ENCODE measurements at regions not wholly inside any gene's neighbourhood (a gene's known extent, or its start where the extent isn't known, plus 50 kb on each side); places are given as distances from the start of the nearest gene placed in this dataset.
A peak's percentile ranks its signal among the peaks of the same experiment; 100 is the strongest.

- H3K27ac Mint-ChIP-seq (ENCODE audit: unreplicated experiment), result no peak overlapping the region
- peaks cover 4% of the 10 kb centered on the region for H3K36me3 Mint-ChIP-seq (ENCODE audit: unreplicated experiment)
- DNase-seq (ENCODE audit: extremely low spot score, unreplicated experiment), result no peak
- TF ChIP-seq CTCF (IDR thresholded peaks at IDR 0.05), result peak; percentile 46
- H3K4me1 Mint-ChIP-seq (ENCODE audit: unreplicated experiment), result peaks cover 5% of the 10 kb centered on the region
- H3K4me3 Mint-ChIP-seq (ENCODE audit: unreplicated experiment), result no peak overlapping the region
- H3K9me3 Mint-ChIP-seq (ENCODE audit: unreplicated experiment), result peaks cover 11% of the 10 kb centered on the region
- no peaks in the 10 kb centered on the region for H3K27me3 Mint-ChIP-seq (ENCODE audit: unreplicated experiment)
Measured at GRCh38 chr1:82090104-82090503, 289.4 kb downstream of the ADGRL2 start.

DNA sequence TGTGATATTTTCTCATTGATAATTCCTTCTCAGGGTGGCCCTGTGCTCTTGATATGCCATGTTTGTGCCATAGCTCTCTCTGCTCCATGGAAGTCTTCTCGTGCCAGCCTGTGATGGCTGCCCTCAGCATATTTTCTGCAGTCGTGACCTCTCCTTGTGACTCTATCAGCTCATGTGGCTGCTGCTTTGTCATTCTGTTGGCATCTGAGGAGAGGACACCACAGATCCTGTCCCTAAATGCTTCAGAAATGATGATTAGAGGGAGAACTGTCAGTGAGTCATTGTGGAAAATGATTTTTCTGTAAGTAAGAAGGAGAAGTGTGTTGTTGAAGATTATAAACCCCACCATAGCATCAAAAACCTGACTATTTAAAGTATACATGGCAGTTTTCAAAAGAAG is 286.0 kb downstream of the ADGRL2 start:
- no peak for DNase-seq (ENCODE audit: extremely low spot score, unreplicated experiment)
- Mint-ChIP-seq H3K27me3 (ENCODE audit: unreplicated experiment) (no peaks in the 10 kb centered on the region), H3K36me3 (ENCODE audit: unreplicated experiment) (no peaks in the 10 kb centered on the region), H3K9me3 (ENCODE audit: unreplicated experiment) (peaks cover 11% of the 10 kb centered on the region), H3K27ac (ENCODE audit: unreplicated experiment) (no peak overlapping the region), H3K4me3 (ENCODE audit: unreplicated experiment) (no peak overlapping the region), H3K4me1 (ENCODE audit: unreplicated experiment) (peaks cover 5% of the 10 kb centered on the region)
- TF ChIP-seq CTCF (IDR thresholded peaks at IDR 0.05), result no peak

DNA sequence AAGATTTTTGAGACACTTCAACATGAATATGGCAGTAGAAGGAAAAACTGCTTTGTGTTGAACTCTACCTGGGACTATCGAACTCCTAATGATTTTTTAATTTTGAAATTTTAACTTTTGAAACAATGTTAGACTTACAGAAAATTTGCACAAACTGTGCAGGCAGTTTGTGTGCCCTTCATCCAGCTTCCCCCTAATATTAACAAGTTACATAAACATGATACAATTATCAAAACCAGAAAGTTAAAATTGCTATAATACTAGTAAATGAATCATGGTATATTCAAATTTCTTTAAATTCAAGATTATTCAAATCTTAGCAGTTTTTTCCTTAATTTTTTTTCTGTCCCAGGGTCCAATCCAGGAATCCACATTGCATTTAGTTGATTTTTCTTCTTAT is 278.9 kb downstream of the ADGRL2 start:
- Mint-ChIP-seq H3K27me3 (ENCODE audit: unreplicated experiment) (no peaks in the 10 kb centered on the region), H3K27ac (ENCODE audit: unreplicated experiment) (no peak overlapping the region), H3K9me3 (ENCODE audit: unreplicated experiment) (peaks cover 9% of the 10 kb centered on the region), H3K4me1 (ENCODE audit: unreplicated experiment) (peaks cover 17% of the 10 kb centered on the region), H3K4me3 (ENCODE audit: unreplicated experiment) (no peak overlapping the region), H3K36me3 (ENCODE audit: unreplicated experiment) (no peaks in the 10 kb centered on the region)
- no peak for TF ChIP-seq CTCF (IDR thresholded peaks at IDR 0.05)
- DNase-seq (ENCODE audit: extremely low spot score, unreplicated experiment), result no peak

DNA sequence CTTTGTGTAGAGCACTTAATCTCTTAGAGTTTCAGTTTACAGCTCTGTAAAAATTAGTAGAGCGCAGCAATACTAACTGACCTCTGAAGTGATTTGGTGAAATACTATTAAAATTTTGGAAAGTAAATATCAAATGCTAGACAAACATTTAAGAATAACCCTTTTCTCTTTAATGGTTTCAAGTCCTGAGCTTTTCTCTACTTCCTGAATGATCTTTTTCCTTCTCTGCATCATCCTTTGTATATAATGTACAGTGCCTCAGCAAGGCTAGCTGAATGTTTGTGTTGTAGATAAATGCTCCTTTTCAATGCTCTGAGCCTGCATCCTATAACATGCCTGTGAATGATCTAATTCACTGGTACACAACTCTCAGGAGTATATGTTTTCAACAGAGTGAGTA is 272.9 kb downstream of the ADGRL2 start:
- DNase-seq (ENCODE audit: extremely low spot score, unreplicated experiment), result no peak
- no peak for TF ChIP-seq CTCF (IDR thresholded peaks at IDR 0.05)
- H3K9me3 Mint-ChIP-seq (ENCODE audit: unreplicated experiment), result no peaks in the 10 kb centered on the region
- no peak overlapping the region for H3K27ac Mint-ChIP-seq (ENCODE audit: unreplicated experiment)
- H3K27me3 Mint-ChIP-seq (ENCODE audit: unreplicated experiment), result no peaks in the 10 kb centered on the region
- peaks cover 19% of the 10 kb centered on the region for H3K4me1 Mint-ChIP-seq (ENCODE audit: unreplicated experiment)
- no peaks in the 10 kb centered on the region for H3K36me3 Mint-ChIP-seq (ENCODE audit: unreplicated experiment)
- no peak overlapping the region for H3K4me3 Mint-ChIP-seq (ENCODE audit: unreplicated experiment)

DNA sequence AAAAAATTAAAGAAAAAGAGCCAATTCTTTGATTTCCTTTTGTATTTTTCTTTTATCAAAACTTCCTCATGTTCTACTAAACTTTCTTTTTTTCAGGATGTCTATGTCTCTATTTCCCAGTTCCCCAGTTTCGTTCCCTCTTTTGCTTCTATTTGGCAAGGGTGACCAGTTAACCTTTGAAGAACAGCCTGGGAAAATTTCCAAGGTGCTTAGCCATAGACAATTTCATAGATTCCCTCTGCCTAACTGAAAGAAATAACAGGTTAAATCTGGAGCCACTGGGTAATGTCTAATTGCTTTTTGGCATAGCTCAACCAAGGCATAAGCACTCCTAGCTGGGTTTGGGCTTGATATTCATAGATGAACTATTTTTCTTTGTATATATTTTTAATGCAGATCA is 272.3 kb downstream of the ADGRL2 start:
- no peaks in the 10 kb centered on the region for H3K27me3 Mint-ChIP-seq (ENCODE audit: unreplicated experiment)
- no peak for DNase-seq (ENCODE audit: extremely low spot score, unreplicated experiment)
- H3K27ac Mint-ChIP-seq (ENCODE audit: unreplicated experiment), result no peak overlapping the region
- H3K4me3 Mint-ChIP-seq (ENCODE audit: unreplicated experiment), result no peak overlapping the region
- H3K4me1 Mint-ChIP-seq (ENCODE audit: unreplicated experiment), result peaks cover 16% of the 10 kb centered on the region
- no peaks in the 10 kb centered on the region for H3K9me3 Mint-ChIP-seq (ENCODE audit: unreplicated experiment)
- no peak for TF ChIP-seq CTCF (IDR thresholded peaks at IDR 0.05)
- no peaks in the 10 kb centered on the region for H3K36me3 Mint-ChIP-seq (ENCODE audit: unreplicated experiment)

All from osteocyte (in vitro differentiated cells).